OCI-LY7 (cell line): ENCODE measurements at regions not wholly inside any gene's neighbourhood (a gene's known extent, or its start where the extent isn't known, plus 50 kb on each side); places are given as distances from the start of the nearest gene placed in this dataset.
"Not testable (repeated sequence)": the region's sequence is repeated elsewhere in the genome, so short reads cannot be mapped to it uniquely, and the experiment has no call there.

Source experiments
- EZH2phosphoT487 ChIP-seq: fragments of 200-600 bp; sonication (generic); IDR thresholded peaks from 2 replicates; pipeline ENCODE4 v1.6.1; 2018; ENCODE audit warnings: low read depth, borderline replicate concordance, mild to moderate bottlenecking, mixed run types, antibody characterized with exemption, low read length, moderate library complexity, mixed read lengths
- TF ChIP-seq, protein P1 (sequence below): fragments of 200-600 bp; sonication (generic); conservative IDR thresholded peaks from 2 replicates; pipeline ENCODE4 v1.5.1; 2014; ENCODE audit warnings: mild to moderate bottlenecking, antibody characterized with exemption, low read length, moderate library complexity, mixed read lengths

DNA sequence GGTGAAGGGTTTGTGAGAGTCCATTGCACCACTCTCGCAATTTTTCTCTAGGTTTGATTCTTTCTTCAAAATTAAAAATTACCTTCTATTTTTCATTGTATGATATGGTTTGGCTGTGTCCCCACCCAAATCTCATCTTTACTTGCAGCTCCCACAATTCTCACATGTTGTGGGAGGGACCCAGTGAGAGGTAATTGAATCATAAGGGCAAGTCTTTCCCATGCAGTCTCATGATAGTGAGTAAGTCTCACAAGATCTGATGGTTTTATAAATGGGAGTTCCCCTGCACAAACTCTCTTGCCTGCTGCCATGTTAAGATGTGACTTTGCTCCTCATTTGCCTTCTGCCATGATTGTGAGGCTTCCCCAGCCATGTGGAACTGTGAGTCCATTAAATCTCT, 711.2 kb upstream of the AUTS2 start:
- TF ChIP-seq, protein P1, sequence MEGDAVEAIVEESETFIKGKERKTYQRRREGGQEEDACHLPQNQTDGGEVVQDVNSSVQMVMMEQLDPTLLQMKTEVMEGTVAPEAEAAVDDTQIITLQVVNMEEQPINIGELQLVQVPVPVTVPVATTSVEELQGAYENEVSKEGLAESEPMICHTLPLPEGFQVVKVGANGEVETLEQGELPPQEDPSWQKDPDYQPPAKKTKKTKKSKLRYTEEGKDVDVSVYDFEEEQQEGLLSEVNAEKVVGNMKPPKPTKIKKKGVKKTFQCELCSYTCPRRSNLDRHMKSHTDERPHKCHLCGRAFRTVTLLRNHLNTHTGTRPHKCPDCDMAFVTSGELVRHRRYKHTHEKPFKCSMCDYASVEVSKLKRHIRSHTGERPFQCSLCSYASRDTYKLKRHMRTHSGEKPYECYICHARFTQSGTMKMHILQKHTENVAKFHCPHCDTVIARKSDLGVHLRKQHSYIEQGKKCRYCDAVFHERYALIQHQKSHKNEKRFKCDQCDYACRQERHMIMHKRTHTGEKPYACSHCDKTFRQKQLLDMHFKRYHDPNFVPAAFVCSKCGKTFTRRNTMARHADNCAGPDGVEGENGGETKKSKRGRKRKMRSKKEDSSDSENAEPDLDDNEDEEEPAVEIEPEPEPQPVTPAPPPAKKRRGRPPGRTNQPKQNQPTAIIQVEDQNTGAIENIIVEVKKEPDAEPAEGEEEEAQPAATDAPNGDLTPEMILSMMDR: not testable (repeated sequence)
- TF ChIP-seq EZH2phosphoT487: not testable (repeated sequence)
